Central memory CD8-positive, alpha-beta T cell (primary cell): ENCODE measurements at regions not wholly inside any gene's neighbourhood (a gene's known extent, or its start where the extent isn't known, plus 50 kb on each side); places are given as distances from the start of the nearest gene placed in this dataset.

Experiments
- ATAC-seq: fragments of 150-1000 bp; cut with Tn5 transposase; replicated peaks from 2 replicates; pipeline ENCODE4 v1.10.0; 2022; ENCODE audit warnings: mild to moderate bottlenecking, moderate FRiP score, moderate number of reproducible peaks; ENCODE audit not compliant: poor library complexity, severe bottlenecking; ENCODE audit errors: extremely low read depth
- DNase-seq, 2 donors: peaks; one replicate each; pipeline ENCODE4 v3.0.0; 2021; ENCODE audit warnings: low spot score in 2 of 2
- H3K27ac Mint-ChIP-seq: one replicate; pipeline ENCODE4 v1.8.0; 2022; ENCODE audit warnings: low read depth, mild to moderate bottlenecking, moderate library complexity, mixed read lengths
- H3K27me3 Mint-ChIP-seq: one replicate; pipeline ENCODE4 v1.8.0; 2022; ENCODE audit warnings: mixed read lengths
- H3K36me3 Mint-ChIP-seq: one replicate; pipeline ENCODE4 v1.8.0; 2022; ENCODE audit warnings: mild to moderate bottlenecking, moderate library complexity, mixed read lengths; ENCODE audit not compliant: insufficient read depth
- H3K4me1 Mint-ChIP-seq: one replicate; pipeline ENCODE4 v1.8.0; 2022; ENCODE audit warnings: mixed read lengths
- H3K4me3 Mint-ChIP-seq: one replicate; pipeline ENCODE4 v1.8.0; 2022; ENCODE audit warnings: mild to moderate bottlenecking, moderate library complexity, mixed read lengths
- H3K9me3 Mint-ChIP-seq: one replicate; pipeline ENCODE4 v1.8.0; 2022; ENCODE audit warnings: mixed read lengths

DNA sequence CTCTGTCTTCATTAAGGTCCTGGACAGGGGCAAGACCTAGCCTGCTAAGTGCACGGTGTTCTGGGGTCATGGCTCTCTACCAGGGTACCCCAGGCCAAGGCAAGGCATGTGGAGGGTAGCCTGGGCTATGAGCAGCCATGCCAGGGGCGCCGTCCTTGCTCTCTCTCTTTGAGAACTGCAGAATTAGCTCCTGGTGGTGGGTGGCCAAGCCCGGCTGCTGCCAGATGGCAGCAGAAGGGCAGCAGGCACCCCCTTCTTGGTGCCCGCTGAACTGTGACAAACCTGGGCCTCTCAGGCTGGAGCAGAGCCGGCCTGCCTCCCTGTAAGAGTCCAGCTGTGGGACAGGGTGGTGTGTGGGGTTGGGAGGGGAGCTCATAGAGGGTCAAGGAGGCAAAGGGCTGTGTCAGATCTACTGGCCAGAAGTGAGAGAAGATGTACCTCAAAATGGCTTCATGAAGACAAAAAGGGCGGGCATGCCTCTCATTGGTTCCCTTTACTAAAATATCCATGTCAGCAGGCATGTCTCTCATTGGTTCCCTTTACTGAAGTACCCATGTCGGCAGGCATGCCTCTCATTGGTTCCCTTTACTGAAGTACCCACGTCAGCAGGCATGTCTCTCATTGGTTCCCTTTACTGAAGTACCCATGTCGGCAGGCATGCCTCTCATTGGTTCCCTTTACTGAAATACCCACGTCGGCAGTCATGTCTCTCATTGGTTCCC, 81.7 kb upstream of the SDK2 start:
- no peaks in the 10 kb centered on the region for H3K36me3 Mint-ChIP-seq
- peaks cover 8% of the 10 kb centered on the region for H3K9me3 Mint-ChIP-seq
- H3K4me3 Mint-ChIP-seq, result no peak overlapping the region
- H3K27me3 Mint-ChIP-seq, result peaks cover 19% of the 10 kb centered on the region
- ATAC-seq (no peak), DNase-seq (no peak)
- peaks cover 18% of the 10 kb centered on the region for H3K4me1 Mint-ChIP-seq
- no peak overlapping the region for H3K27ac Mint-ChIP-seq

DNA sequence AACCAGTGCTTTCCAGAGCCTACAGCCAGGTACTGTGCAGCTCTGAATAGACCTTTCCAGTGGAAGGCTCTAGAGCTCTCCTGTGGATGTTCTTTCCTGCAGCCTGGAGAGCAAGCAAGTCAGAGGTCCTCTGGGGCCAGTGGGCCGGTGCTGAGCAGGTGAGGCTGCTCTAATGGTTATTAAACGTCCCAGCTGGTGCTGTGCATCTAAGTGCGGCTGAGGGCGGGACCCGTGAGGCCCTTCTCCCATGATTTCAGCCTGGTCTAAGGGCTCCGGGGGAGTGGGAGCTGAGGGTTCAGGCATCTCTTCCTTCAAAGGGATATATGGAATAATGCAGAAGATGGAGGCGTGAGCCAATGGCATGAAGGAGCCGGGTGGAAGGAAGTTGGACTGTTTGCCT, 83.7 kb upstream of the SDK2 start:
- no peaks in the 10 kb centered on the region for H3K36me3 Mint-ChIP-seq
- peaks cover 7% of the 10 kb centered on the region for H3K4me1 Mint-ChIP-seq
- peaks cover 13% of the 10 kb centered on the region for H3K9me3 Mint-ChIP-seq
- no peak for DNase-seq
- peaks cover 29% of the 10 kb centered on the region for H3K27me3 Mint-ChIP-seq
- no peak for ATAC-seq
- H3K27ac Mint-ChIP-seq, result no peak overlapping the region
- no peak overlapping the region for H3K4me3 Mint-ChIP-seq

DNA sequence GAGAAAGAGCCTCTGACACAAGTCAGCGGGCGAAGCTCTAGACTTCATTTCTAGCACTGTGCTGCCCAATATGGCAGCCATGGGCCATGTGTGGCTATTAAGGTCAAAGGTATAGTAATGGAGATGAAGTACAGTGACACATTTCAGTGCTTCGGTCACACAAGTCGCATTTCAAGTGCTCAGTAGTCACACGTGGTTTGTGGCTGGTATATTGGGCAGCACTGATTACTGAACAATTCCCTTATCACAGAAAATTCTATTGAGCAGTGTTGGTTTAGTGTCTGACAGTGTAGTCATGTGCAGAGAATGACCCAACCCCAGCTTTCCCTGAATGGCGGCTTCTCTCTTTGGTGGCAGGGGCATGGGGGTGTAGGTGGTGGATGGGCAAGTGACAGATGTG, 84.9 kb upstream of the SDK2 start:
- ATAC-seq, result no peak
- H3K4me1 Mint-ChIP-seq, result no peaks in the 10 kb centered on the region
- H3K27ac Mint-ChIP-seq, result no peak overlapping the region
- H3K4me3 Mint-ChIP-seq, result no peak overlapping the region
- no peak for DNase-seq
- H3K27me3 Mint-ChIP-seq, result peaks cover 41% of the 10 kb centered on the region
- H3K36me3 Mint-ChIP-seq, result no peaks in the 10 kb centered on the region
- peaks cover 13% of the 10 kb centered on the region for H3K9me3 Mint-ChIP-seq

DNA sequence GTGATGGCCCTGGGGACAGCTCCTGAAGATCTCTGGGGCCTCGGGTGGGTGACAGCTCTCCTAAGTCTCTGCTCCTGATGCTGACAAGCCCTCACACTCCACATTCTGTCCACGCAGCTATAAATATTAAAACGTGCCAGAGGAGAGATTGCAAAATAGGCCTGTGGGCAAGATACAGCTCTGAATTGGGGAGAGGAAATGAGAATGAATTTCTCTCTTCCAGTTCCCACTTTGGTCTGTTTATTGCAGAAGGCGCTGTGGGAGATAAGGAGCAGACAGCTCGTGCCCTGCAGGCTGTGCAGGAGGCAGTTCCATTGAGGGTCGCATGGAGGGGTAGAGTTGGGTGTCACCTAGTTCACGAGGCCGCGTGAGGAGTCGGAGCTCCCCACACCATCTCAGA, 87.5 kb upstream of the SDK2 start:
- H3K4me3 Mint-ChIP-seq, result no peak overlapping the region

DNA sequence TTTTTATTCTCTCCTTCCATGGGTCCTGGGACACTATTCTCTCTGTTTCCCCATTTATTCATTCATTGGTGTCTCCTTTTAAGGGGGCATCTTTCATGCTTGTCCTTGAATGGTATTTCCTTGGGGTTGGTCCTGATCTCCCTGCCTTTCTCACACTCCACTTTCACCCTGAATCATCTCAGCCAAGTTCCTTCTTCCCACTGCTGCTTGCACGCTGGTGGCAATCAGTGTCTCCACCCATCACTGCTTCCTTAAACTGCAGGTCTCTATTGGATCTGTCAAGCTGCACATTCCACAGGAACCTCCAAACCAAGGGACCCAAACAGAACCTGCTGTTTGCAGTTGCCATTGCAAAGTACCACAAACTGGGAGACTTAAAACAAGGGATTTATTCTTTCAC, 89.3 kb upstream of the SDK2 start:
- H3K27ac Mint-ChIP-seq, result no peak overlapping the region
- no peaks in the 10 kb centered on the region for H3K4me1 Mint-ChIP-seq
- peaks cover 79% of the 10 kb centered on the region for H3K27me3 Mint-ChIP-seq
- H3K9me3 Mint-ChIP-seq, result peaks cover 13% of the 10 kb centered on the region
- no peak for DNase-seq
- peaks cover 2% of the 10 kb centered on the region for H3K36me3 Mint-ChIP-seq
- no peak overlapping the region for H3K4me3 Mint-ChIP-seq
- no peak for ATAC-seq

More for the DNA sequence above, 87.5 kb upstream of the SDK2 start:
- ATAC-seq (no peak), DNase-seq (no peak)
- Mint-ChIP-seq H3K27ac (no peak overlapping the region), H3K27me3 (peaks cover 65% of the 10 kb centered on the region), H3K4me1 (no peaks in the 10 kb centered on the region), H3K36me3 (peaks cover 2% of the 10 kb centered on the region), H3K9me3 (peaks cover 13% of the 10 kb centered on the region)

DNA sequence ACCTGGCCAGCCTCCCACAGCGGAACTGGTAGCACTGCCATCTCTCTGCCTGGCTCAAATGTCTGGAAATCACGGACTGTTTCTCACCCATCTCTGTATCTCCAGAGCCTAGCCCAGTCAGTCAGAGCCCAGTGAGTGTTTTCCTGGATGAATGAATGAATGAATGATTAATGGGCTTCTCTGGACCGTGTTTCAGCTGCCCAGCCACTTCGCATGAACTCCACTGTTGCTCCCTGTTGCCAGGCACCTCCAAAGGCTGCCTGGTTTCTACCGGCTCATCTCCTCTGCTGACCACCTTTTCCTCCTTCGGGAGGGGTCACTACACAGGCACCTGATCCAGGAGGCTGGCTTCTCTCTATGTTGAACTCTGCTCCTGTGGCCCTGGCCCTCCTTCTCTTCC, 91.0 kb upstream of the SDK2 start:
- no peak for ATAC-seq
- Mint-ChIP-seq H3K4me1 (peaks cover 4% of the 10 kb centered on the region), H3K9me3 (peaks cover 12% of the 10 kb centered on the region), H3K4me3 (no peak overlapping the region), H3K27me3 (peaks cover 82% of the 10 kb centered on the region), H3K36me3 (peaks cover 6% of the 10 kb centered on the region), H3K27ac (no peak overlapping the region)
- no peak for DNase-seq

DNA sequence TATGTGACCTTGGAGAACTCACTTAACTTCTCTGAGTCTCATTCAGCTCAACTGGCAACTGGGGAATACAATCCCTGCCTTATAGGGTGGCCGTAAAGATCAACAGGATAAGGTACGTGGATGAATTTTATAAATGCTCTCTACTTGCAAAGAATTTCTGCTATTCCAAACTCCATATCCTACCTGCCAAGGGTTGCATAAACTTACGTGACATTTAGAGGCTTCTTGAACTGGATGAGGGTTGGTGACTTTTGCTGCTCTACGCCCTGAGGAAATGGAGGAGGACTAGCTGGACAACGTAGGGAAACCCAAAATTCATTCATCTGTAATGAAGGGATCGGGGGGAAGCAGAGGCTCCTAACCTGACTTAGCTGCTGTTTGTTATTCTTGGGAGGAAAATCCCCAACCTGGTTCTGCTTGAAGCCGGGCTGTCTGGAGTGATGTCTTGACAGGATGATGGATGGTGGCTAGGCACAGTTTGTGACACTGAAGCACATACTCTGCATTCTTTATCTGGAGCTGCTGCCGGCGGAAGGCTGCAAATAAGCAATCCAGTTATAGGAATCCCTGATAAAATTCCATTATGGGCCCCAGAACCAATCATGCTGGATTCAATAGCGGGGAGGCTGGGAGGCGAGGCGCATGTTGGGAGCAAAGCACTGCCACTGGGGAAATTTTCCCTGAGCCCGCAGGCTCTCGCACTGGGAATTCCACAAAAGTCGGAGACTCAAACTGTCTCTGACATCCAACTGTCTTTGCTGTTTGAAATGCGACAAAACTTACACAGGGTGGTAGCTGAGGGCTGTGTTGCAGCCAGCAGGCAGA, 94.7 kb upstream of the SDK2 start:
- ATAC-seq (no peak), DNase-seq (no peak)
- Mint-ChIP-seq H3K4me3 (no peak overlapping the region), H3K36me3 (peaks cover 6% of the 10 kb centered on the region), H3K4me1 (peaks cover 13% of the 10 kb centered on the region), H3K27ac (no peak overlapping the region), H3K9me3 (no peaks in the 10 kb centered on the region), H3K27me3 (peaks cover 84% of the 10 kb centered on the region)

DNA sequence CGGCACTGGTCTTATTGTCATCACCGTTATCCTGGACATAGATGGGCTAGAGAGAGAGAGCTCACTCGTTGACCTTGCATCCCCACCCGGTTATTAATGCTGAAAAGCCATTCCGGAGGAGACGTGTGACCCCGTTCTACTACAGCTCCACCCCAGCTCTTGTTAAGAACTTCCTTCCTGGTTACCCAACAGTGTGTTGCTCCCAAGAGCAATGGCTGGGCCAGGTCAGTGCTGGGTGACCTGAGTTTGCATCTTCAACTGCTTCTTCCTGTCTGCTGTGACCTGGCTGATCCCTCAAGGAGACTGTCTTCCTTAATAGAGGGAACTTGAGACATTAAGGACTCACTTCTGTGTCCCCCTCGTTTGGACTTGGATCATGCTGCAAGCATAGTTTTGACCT, 96.1 kb upstream of the SDK2 start:
- Mint-ChIP-seq H3K27ac (no peak overlapping the region), H3K4me3 (no peak overlapping the region), H3K36me3 (peaks cover 4% of the 10 kb centered on the region), H3K27me3 (peaks cover 84% of the 10 kb centered on the region), H3K9me3 (no peaks in the 10 kb centered on the region), H3K4me1 (peaks cover 13% of the 10 kb centered on the region)
- DNase-seq, result no peak
- no peak for ATAC-seq

DNA sequence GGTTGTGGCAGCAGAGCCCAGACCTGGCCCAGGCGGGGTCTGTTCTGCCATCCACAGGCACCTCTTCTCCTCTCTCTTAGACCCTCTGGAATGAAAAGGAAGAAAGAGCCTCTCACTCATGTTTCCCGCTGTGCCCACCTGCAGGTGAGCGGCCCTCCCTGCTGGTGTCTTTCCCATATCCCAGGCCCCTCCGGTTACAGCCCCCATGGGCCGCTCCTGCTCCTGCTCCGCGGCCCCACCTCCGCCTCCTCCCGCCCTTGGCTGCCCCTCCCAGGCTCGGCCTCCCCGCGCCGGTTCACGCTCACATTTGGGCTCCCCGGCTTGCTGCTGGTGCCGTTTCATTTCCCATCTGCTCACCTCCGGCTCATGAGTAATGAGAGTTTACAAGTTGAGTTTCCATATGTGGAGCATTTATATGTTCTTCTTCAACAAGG, 98.7 kb upstream of the SDK2 start:
- H3K36me3 Mint-ChIP-seq, result peaks cover 4% of the 10 kb centered on the region
- H3K4me3 Mint-ChIP-seq, result no peak overlapping the region
- H3K4me1 Mint-ChIP-seq, result peaks cover 13% of the 10 kb centered on the region
- H3K27me3 Mint-ChIP-seq, result peaks cover 81% of the 10 kb centered on the region
- no peak overlapping the region for H3K27ac Mint-ChIP-seq
- ATAC-seq (no peak), DNase-seq (no peak)
- no peaks in the 10 kb centered on the region for H3K9me3 Mint-ChIP-seq

DNA sequence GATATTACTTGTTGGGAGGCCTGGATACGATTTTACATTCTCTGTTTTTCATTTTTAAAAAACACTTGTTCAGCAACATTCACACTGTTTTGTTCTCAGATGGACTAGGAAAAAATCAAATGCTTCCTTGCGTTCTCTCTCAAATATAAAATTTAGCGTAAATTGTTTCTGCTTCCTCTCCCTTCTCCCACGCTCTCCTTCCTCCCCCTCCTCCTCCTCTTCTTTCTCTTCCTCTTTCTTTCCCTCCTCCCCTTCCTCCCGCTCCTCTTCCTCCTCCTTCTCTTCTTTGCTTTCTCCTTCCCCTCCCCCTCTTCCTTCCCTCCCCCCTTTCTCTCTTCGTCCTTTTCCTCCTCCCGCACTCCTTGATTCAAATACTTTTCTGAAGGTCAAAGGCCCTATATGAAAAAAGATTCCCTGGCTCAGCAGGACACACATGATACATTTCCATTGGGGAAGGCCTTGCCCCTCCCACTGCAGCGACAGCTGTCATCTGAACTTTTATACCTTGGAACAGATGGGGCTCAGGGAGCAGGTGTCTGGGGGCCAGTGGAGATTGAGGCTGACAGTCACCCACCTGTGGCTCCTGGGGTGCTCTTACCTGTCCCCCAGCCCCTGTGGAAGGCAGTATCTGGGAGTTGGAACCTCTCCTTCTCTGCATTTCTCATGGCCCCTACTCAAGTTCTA, 99.4 kb upstream of the SDK2 start:
- ATAC-seq (no peak), DNase-seq (no peak)
- Mint-ChIP-seq H3K4me3 (no peak overlapping the region), H3K27ac (no peak overlapping the region), H3K27me3 (peaks cover 82% of the 10 kb centered on the region), H3K36me3 (peaks cover 4% of the 10 kb centered on the region), H3K9me3 (no peaks in the 10 kb centered on the region), H3K4me1 (peaks cover 13% of the 10 kb centered on the region)

DNA sequence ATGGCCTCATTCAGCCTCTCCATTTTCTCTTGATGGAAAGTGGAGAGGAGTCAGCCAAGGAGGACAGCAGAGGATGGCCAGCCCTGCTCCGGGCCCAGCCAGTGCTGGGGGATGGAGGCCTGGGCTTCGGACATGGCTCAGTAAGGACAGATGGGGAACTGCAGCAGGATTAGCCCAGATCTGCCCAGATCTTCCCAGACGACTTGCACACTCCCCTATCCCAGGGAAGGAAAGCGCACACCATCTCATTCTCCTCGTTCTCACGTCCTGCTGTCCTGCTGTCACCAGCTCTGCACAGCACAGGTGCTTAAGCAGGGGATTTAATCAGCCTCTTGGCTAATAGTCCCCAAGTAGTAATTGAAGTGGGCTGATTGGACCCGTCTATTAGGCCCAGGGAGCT, 100.2 kb upstream of the SDK2 start:
- Mint-ChIP-seq H3K9me3 (no peaks in the 10 kb centered on the region), H3K4me1 (peaks cover 13% of the 10 kb centered on the region), H3K27me3 (peaks cover 75% of the 10 kb centered on the region), H3K4me3 (no peak overlapping the region), H3K27ac (no peak overlapping the region), H3K36me3 (peaks cover 4% of the 10 kb centered on the region)
- ATAC-seq, result no peak
- no peak for DNase-seq

DNA sequence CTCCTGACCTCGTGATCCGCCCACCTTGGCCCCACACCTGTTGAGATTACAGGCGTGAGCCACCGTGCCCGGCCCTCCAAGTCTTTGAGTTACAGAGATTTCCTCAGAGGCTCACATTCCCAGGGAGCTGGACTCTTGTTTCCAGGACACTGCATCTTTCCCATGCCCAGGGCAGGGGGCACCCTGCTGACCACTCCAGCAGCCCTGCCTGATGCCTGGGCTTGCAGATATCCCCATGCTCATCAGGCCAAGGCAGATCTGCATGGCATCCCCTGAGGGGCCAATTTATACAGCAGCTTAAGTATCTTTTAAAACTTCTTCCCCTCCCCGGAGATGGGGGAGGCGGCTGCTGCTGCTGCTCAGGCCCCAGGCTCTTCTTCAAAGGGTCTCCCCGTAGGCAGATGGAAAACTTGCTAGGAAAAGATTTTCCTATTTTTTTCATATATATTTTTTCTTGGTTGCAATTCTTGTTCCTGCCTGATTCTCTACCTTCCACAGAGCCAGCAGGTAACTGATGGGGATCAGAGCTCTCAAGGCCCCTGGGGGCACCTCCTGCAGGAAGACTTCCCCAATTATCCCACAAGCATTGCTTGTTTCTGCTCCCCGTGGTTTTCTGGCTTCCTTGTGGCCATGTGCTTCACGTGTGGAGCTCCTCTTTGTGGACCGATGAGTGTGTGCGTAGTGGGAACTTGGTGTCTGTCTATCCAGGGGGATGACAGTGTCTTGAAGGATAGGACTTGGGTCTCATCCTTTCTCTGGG, 102.2 kb upstream of the SDK2 start:
- H3K27me3 Mint-ChIP-seq, result peaks cover 66% of the 10 kb centered on the region
- H3K4me1 Mint-ChIP-seq, result no peaks in the 10 kb centered on the region
- DNase-seq, result no peak
- no peak overlapping the region for H3K27ac Mint-ChIP-seq
- H3K9me3 Mint-ChIP-seq, result no peaks in the 10 kb centered on the region
- ATAC-seq, result no peak
- no peak overlapping the region for H3K4me3 Mint-ChIP-seq
- no peaks in the 10 kb centered on the region for H3K36me3 Mint-ChIP-seq
